WTC11 (cell line): ENCODE measurements at regions not wholly inside any gene's neighbourhood (a gene's known extent, or its start where the extent isn't known, plus 50 kb on each side); places are given as distances from the start of the nearest gene placed in this dataset.

Experiments
- ATAC-seq: fragments of 200-7000 bp; cut with Tn5 transposase; 2 replicates; pipeline ENCODE4 v1.10.0; 2021; ENCODE audit warnings: mild to moderate bottlenecking, moderate library complexity
- CTCF ChIA-PET: fragments of 300-600 bp; sonication (Branson Sonifier 250); formaldehyde crosslinking; loops from one replicate; lab custom pipeline; 2021; ENCODE audit warnings: antibody characterized with exemption; lab: Charles Lee
- POLR2A ChIA-PET: fragments of 350-600 bp; sonication (Branson Sonifier 250); formaldehyde crosslinking; loops from one replicate; lab custom pipeline; 2021; ENCODE audit warnings: antibody characterized with exemption; lab: Charles Lee
- DNase-seq: peaks from one replicate; pipeline ENCODE4 v3.0.0; 2021; ENCODE audit warnings: low spot score
- H3K27ac Mint-ChIP-seq: 2 replicates; pipeline ENCODE4 v1.8.0; 2021; ENCODE audit warnings: mixed read lengths
- H3K27me3 Mint-ChIP-seq: 2 replicates; pipeline ENCODE4 v1.8.0; 2021; ENCODE audit warnings: low read depth, mild to moderate bottlenecking, moderate library complexity, mixed read lengths
- H3K36me3 Mint-ChIP-seq: 2 replicates; pipeline ENCODE4 v1.8.0; 2021; ENCODE audit warnings: mixed read lengths
- H3K4me1 Mint-ChIP-seq: 2 replicates; pipeline ENCODE4 v1.8.0; 2022; ENCODE audit warnings: mixed read lengths
- H3K4me3 Mint-ChIP-seq: 2 replicates; pipeline ENCODE4 v1.8.0; 2021; ENCODE audit warnings: mild to moderate bottlenecking, moderate library complexity, mixed read lengths
- H3K9me3 Mint-ChIP-seq: 2 replicates; pipeline ENCODE4 v1.8.0; 2021; ENCODE audit warnings: mixed read lengths
- AFF4 ChIP-seq: sonication (generic); formaldehyde crosslinking; IDR thresholded peaks from 2 replicates; pipeline ENCODE4 v1.8.1; 2023; ENCODE audit warnings: mild to moderate bottlenecking, missing genetic modification reagents, borderline replicate concordance
- AR ChIP-seq: fragments of 250-450 bp; sonication (Bioruptor Pico); IDR thresholded peaks from 2 replicates; pipeline ENCODE4 v1.9.0; 2021; ENCODE audit warnings: mild to moderate bottlenecking
- ATF1 ChIP-seq: sonication (generic); formaldehyde crosslinking; IDR thresholded peaks from 2 replicates; pipeline ENCODE4 v1.8.1; 2023; ENCODE audit warnings: mild to moderate bottlenecking, moderate library complexity, missing genetic modification reagents
- ATF3 ChIP-seq: sonication (generic); formaldehyde crosslinking; conservative IDR thresholded peaks from 2 replicates; pipeline ENCODE4 v1.8.1; 2022; ENCODE audit warnings: mild to moderate bottlenecking, missing genetic modification reagents
- CDX4 ChIP-seq: fragments of 250-450 bp; sonication (Bioruptor Pico); IDR thresholded peaks from 2 replicates; pipeline ENCODE4 v1.9.0; 2021; ENCODE audit warnings: moderate library complexity, mild to moderate bottlenecking, inconsistent platforms, borderline replicate concordance
- CREB1 ChIP-seq: sonication (generic); formaldehyde crosslinking; IDR thresholded peaks from 2 replicates; pipeline ENCODE4 v1.8.0; 2023; ENCODE audit warnings: mild to moderate bottlenecking, missing genetic modification reagents
- FOXJ3 ChIP-seq: sonication (generic); formaldehyde crosslinking; IDR thresholded peaks from 2 replicates; pipeline ENCODE4 v1.9.0; 2021; ENCODE audit warnings: missing genetic modification reagents, mild to moderate bottlenecking, borderline replicate concordance
- FOXP4 ChIP-seq: sonication (generic); formaldehyde crosslinking; IDR thresholded peaks from 2 replicates; pipeline ENCODE4 v1.8.0; 2022; ENCODE audit warnings: mild to moderate bottlenecking, missing genetic modification reagents
- GABPB1 ChIP-seq: sonication (generic); formaldehyde crosslinking; IDR thresholded peaks from 2 replicates; pipeline ENCODE4 v1.8.1; 2023; ENCODE audit warnings: mild to moderate bottlenecking, missing genetic modification reagents
- GRHL2 ChIP-seq: fragments of 250-450 bp; sonication (Bioruptor Pico); IDR thresholded peaks from 2 replicates; pipeline ENCODE4 v1.8.0; 2022; ENCODE audit warnings: mild to moderate bottlenecking, moderate library complexity; ENCODE audit not compliant: insufficient replicate concordance, severe bottlenecking
- GTF2I ChIP-seq: fragments of 250-450 bp; sonication (Bioruptor Pico); conservative IDR thresholded peaks from 2 replicates; pipeline ENCODE4 v1.4.0; 2021; ENCODE audit warnings: mild to moderate bottlenecking
- IRF2 ChIP-seq: sonication (generic); formaldehyde crosslinking; IDR thresholded peaks from 2 replicates; pipeline ENCODE4 v1.8.0; 2022; ENCODE audit warnings: low read depth, missing genetic modification reagents, borderline replicate concordance
- MXD4 ChIP-seq: fragments of 250-450 bp; sonication (Bioruptor Pico); IDR thresholded peaks from 2 replicates; pipeline ENCODE4 v1.8.0; 2021; ENCODE audit warnings: mild to moderate bottlenecking, moderate library complexity, borderline replicate concordance
- MYBL2 ChIP-seq: sonication (generic); formaldehyde crosslinking; IDR thresholded peaks from 2 replicates; pipeline ENCODE4 v1.8.1; 2023; ENCODE audit warnings: mild to moderate bottlenecking, moderate library complexity, missing genetic modification reagents
- NFE2L1 ChIP-seq: sonication (generic); formaldehyde crosslinking; IDR thresholded peaks from 2 replicates; pipeline ENCODE4 v1.8.1; 2023; ENCODE audit warnings: missing genetic modification reagents
- NR1H2 ChIP-seq: sonication (generic); formaldehyde crosslinking; IDR thresholded peaks from 2 replicates; pipeline ENCODE4 v1.9.0; 2021; ENCODE audit warnings: mild to moderate bottlenecking, moderate library complexity, missing genetic modification reagents
- PRRX2 ChIP-seq: fragments of 250-450 bp; sonication (Bioruptor Pico); IDR thresholded peaks from 2 replicates; pipeline ENCODE4 v1.8.0; 2021; ENCODE audit warnings: mild to moderate bottlenecking
- TP53 ChIP-seq: sonication (generic); formaldehyde crosslinking; IDR thresholded peaks from 2 replicates; pipeline ENCODE4 v1.8.1; 2023; ENCODE audit warnings: mild to moderate bottlenecking, missing genetic modification reagents
- ZBTB21 ChIP-seq: sonication (generic); formaldehyde crosslinking; IDR thresholded peaks from 2 replicates; pipeline ENCODE4 v1.8.1; 2023; ENCODE audit warnings: mild to moderate bottlenecking, missing genetic modification reagents, borderline replicate concordance
- ZBTB43 ChIP-seq: sonication (generic); formaldehyde crosslinking; IDR thresholded peaks from 2 replicates; pipeline ENCODE4 v1.8.1; 2023; ENCODE audit warnings: mild to moderate bottlenecking, missing genetic modification reagents
- ZNF121 ChIP-seq: sonication (generic); formaldehyde crosslinking; IDR thresholded peaks from 2 replicates; pipeline ENCODE4 v1.8.0; 2023; ENCODE audit warnings: missing genetic modification reagents
- ZNF219 ChIP-seq: sonication (generic); formaldehyde crosslinking; IDR thresholded peaks from 2 replicates; pipeline ENCODE4 v1.8.0; 2023; ENCODE audit warnings: missing genetic modification reagents, mild to moderate bottlenecking, borderline replicate concordance
- ZNF232 ChIP-seq: sonication (generic); formaldehyde crosslinking; IDR thresholded peaks from 2 replicates; pipeline ENCODE4 v1.8.0; 2022; ENCODE audit warnings: mild to moderate bottlenecking, missing genetic modification reagents
- ZNF263 ChIP-seq: sonication (generic); formaldehyde crosslinking; IDR thresholded peaks from 2 replicates; pipeline ENCODE4 v1.8.1; 2022; ENCODE audit warnings: low read depth, mild to moderate bottlenecking, moderate library complexity, missing genetic modification reagents
- ZNF416 ChIP-seq: fragments of 250-450 bp; sonication (Bioruptor Pico); IDR thresholded peaks from 2 replicates; pipeline ENCODE4 v1.9.0; 2021; ENCODE audit warnings: mild to moderate bottlenecking, inconsistent platforms
- ZNF671 ChIP-seq: fragments of 250-450 bp; sonication (Bioruptor Pico); IDR thresholded peaks from 2 replicates; pipeline ENCODE4 v1.8.0; 2021; ENCODE audit warnings: mild to moderate bottlenecking

GRCh38 chr1:222955964-222956363, 141.1 kb downstream of the DISP1 start:
- ATAC-seq (no peak), DNase-seq (no peak)
- H3K27me3 Mint-ChIP-seq, result peaks cover 9% of the 10 kb centered on the region
- H3K4me3 Mint-ChIP-seq, result no peak overlapping the region
- H3K9me3 Mint-ChIP-seq, result peaks cover 7% of the 10 kb centered on the region
- no peak for TF ChIP-seq TP53 (CRISPR knock-in tag)
- TF ChIP-seq FOXJ3 (CRISPR knock-in tag), result no peak
- TF ChIP-seq AFF4, result no peak
- TF ChIP-seq GABPB1 (CRISPR knock-in tag), result no peak
- TF ChIP-seq CREB1 (CRISPR knock-in tag), result no peak
- no peak for TF ChIP-seq MXD4
- TF ChIP-seq ZNF121, result no peak
- no peak for TF ChIP-seq FOXP4
- TF ChIP-seq NFE2L1 (CRISPR knock-in tag), result no peak
- no peak for TF ChIP-seq IRF2
- TF ChIP-seq GRHL2 (CRISPR knock-in tag), result no peak
- TF ChIP-seq ZNF416 (CRISPR knock-in tag), result no peak
- TF ChIP-seq MYBL2 (CRISPR knock-in tag), result no peak
- TF ChIP-seq ZBTB21 (CRISPR knock-in tag), result no peak
- no peak for TF ChIP-seq CDX4 (CRISPR knock-in tag)
- no peak for TF ChIP-seq GTF2I (CRISPR knock-in tag)
- TF ChIP-seq ZNF263 (CRISPR knock-in tag), result no peak
- no peak for TF ChIP-seq ZBTB43 (CRISPR knock-in tag)
- no peak for TF ChIP-seq ZNF671
- ChIA-PET CTCF (no interaction called here), POLR2A (no interaction called here)
- H3K36me3 Mint-ChIP-seq, result no peaks in the 10 kb centered on the region
- H3K4me1 Mint-ChIP-seq, result no peaks in the 10 kb centered on the region
- no peak overlapping the region for H3K27ac Mint-ChIP-seq

- DNase-seq (no peak), ATAC-seq (no peak)
- H3K4me1 Mint-ChIP-seq, result no peaks in the 10 kb centered on the region
- POLR2A ChIA-PET, result no interaction called here
- H3K27ac Mint-ChIP-seq, result no peak overlapping the region
- H3K9me3 Mint-ChIP-seq, result peaks cover 12% of the 10 kb centered on the region
- no peak overlapping the region for H3K4me3 Mint-ChIP-seq
- no peaks in the 10 kb centered on the region for H3K36me3 Mint-ChIP-seq
- peaks cover 14% of the 10 kb centered on the region for H3K27me3 Mint-ChIP-seq
- CTCF ChIA-PET, result interaction anchor here (0.6 to 0.7 kb wide), 2 partner anchors 741 to 934 kb away, joined by 3 read pairs; no protein-coding TSS in a partner anchor
- no peak for TF ChIP-seq AR (CRISPR knock-in tag)
- TF ChIP-seq NR1H2 (CRISPR knock-in tag), result no peak
- TF ChIP-seq ZNF232 (CRISPR knock-in tag), result no peak
- no peak for TF ChIP-seq ZBTB21 (CRISPR knock-in tag)
- TF ChIP-seq ATF3 (CRISPR knock-in tag), result no peak
- TF ChIP-seq ZNF219 (CRISPR knock-in tag), result no peak
- no peak for TF ChIP-seq CDX4 (CRISPR knock-in tag)
- TF ChIP-seq ATF1 (CRISPR knock-in tag), result no peak
- no peak for TF ChIP-seq PRRX2 (CRISPR knock-in tag)
- no peak for TF ChIP-seq ZNF121
Observed at GRCh38 chr1:222956601-222957000, 141.8 kb downstream of the DISP1 start.
